Thyroid gland (tissue), 4 donors: ENCODE measurements at regions not wholly inside any gene's neighbourhood (a gene's known extent, or its start where the extent isn't known, plus 50 kb on each side); places are given as distances from the start of the nearest gene placed in this dataset.

Experiments
- DNase-seq, 2 donors: peaks; one replicate each; pipeline ENCODE4 v3.0.0-alpha.2; 2019
- H3K27ac ChIP-seq, 3 donors: fragments of 200-600 bp; sonication (generic); 1 replicate in 2 of 3; 2 replicates in 1 of 3; pipeline ENCODE4 v1.5.1; 2016 to 2019; ENCODE audit warnings: mild to moderate bottlenecking in 1 of 3, moderate library complexity in 1 of 3
- H3K27me3 ChIP-seq: fragments of 200-600 bp; sonication (generic); one replicate; pipeline ENCODE4 v1.5.1; 2019
- H3K36me3 ChIP-seq, 2 donors: fragments of 200-600 bp; sonication (generic); one replicate each; pipeline ENCODE4 v1.5.1; 2016 to 2019
- H3K4me1 ChIP-seq, 2 donors: fragments of 200-600 bp; sonication (generic); one replicate each; pipeline ENCODE4 v1.5.1; 2017 to 2019
- H3K4me3 ChIP-seq, 3 donors: fragments of 200-600 bp; sonication (generic); replicated peaks in 1 of 3; 1 replicate in 2 of 3; 2 replicates in 1 of 3; pipeline ENCODE4 v1.5.1; 2016; ENCODE audit warnings: mild to moderate bottlenecking in 1 of 3
- H3K9me3 ChIP-seq: fragments of 200-600 bp; sonication (generic); one replicate; pipeline ENCODE4 v1.5.1; 2017
- POLR2A ChIP-seq, 2 donors: fragments of 450-650 bp; IDR thresholded peaks; one replicate each; pipeline ENCODE4 v1.6.1; 2017; ENCODE audit warnings: antibody characterized with exemption in 2 of 2, mild to moderate bottlenecking in 2 of 2, moderate library complexity in 1 of 2
- whole genome bisulfite sequencing, 2 donors: methylation state at CpG; one replicate each; pipeline ENCODE4 v1.1.5; 2017; 5-methylcytosine and 5-hydroxymethylcytosine counted together
- intact Hi-C: fragments of 100-400 bp; cut with DNase I; formaldehyde crosslinking; loops from one replicate; pipeline ENCODE4 v1.15.1; 2023
- TF ChIP-seq, protein P1 (sequence below), 6 experiments: fragments of 200-600 bp in 3 of 6; fragments of 450-650 bp in 3 of 6; sonication (generic) in 3 of 6; IDR thresholded peaks; one replicate each; pipeline ENCODE4 v1.5.1; 2016 to 2019; ENCODE audit warnings: antibody characterized with exemption in 6 of 6, mild to moderate bottlenecking in 2 of 6, inconsistent platforms in 1 of 6, moderate library complexity in 1 of 6

GRCh38 chr16:74210245-74210644 lies 86.4 kb upstream of the PSMD7 start:
- no peak for TF ChIP-seq POLR2A (IDR thresholded peaks at IDR 0.05)
- TF ChIP-seq, protein P1, sequence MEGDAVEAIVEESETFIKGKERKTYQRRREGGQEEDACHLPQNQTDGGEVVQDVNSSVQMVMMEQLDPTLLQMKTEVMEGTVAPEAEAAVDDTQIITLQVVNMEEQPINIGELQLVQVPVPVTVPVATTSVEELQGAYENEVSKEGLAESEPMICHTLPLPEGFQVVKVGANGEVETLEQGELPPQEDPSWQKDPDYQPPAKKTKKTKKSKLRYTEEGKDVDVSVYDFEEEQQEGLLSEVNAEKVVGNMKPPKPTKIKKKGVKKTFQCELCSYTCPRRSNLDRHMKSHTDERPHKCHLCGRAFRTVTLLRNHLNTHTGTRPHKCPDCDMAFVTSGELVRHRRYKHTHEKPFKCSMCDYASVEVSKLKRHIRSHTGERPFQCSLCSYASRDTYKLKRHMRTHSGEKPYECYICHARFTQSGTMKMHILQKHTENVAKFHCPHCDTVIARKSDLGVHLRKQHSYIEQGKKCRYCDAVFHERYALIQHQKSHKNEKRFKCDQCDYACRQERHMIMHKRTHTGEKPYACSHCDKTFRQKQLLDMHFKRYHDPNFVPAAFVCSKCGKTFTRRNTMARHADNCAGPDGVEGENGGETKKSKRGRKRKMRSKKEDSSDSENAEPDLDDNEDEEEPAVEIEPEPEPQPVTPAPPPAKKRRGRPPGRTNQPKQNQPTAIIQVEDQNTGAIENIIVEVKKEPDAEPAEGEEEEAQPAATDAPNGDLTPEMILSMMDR (IDR thresholded peaks at IDR 0.05): no peak
- Histone ChIP-seq H3K27ac (no peak overlapping the region), H3K4me3 (no peak overlapping the region), H3K4me1 (no peaks in the 10 kb centered on the region), H3K27me3 (no peaks in the 10 kb centered on the region), H3K36me3 (no peaks in the 10 kb centered on the region), H3K9me3 (no peaks in the 10 kb centered on the region)
- no peak for DNase-seq
- intact Hi-C loops: no loop called here
- WGBS, 2 donors: 84 to 98% methylated on average over 1 of the region's 1 CpG

DNA sequence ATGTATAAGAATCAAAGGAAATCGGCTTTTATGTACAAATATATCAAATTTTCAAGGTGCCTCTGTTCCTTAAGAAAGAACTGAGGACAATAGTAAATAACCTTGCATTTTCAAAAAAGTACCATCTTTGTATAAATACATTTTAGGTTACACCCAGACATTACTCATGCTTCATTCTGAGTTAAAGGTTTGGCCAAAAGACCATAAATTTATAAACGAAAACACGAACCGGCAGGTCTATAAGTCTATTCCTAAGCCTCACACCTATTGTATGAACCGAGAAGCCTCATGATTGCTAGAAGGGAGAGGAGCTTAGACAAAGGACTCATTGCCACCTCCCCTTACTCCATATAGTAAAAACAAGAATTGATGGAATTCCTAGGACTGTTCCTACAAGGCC lies 94.6 kb upstream of the PSMD7 start:
- H3K4me1 ChIP-seq: no peaks in the 10 kb centered on the region
- no peak overlapping the region for H3K27ac ChIP-seq
- intact Hi-C loops: no loop called here
- H3K27me3 ChIP-seq: no peaks in the 10 kb centered on the region
- TF ChIP-seq, protein P1 (IDR thresholded peaks at IDR 0.05): no peak
- TF ChIP-seq POLR2A (IDR thresholded peaks at IDR 0.05): no peak
- WGBS, 2 donors: 78 to 83% methylated on average over 5 of the region's 5 CpGs
- DNase-seq: no peak
- H3K4me3 ChIP-seq: no peak overlapping the region
- no peaks in the 10 kb centered on the region for H3K9me3 ChIP-seq
- H3K36me3 ChIP-seq: no peaks in the 10 kb centered on the region

DNA sequence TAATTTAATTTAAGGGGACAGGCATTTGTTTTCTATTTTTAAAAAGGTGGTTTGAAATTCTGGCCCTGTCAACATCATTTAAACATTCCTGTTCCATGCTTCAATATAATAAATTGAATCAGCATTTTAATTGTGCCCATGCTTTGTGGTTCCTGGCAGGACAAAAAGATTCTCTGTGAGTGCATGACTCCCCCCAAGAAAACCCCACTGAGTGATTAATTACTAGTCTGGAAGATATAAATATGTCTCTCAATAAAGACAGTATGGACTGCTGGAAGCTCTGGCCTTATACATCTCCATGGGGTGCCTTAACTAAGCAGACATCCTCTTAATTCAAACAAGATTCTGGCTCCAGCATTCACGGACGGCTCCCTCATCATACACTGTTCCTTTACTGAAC lies 95.0 kb upstream of the PSMD7 start:
- no peaks in the 10 kb centered on the region for H3K27me3 ChIP-seq
- intact Hi-C loops: no loop called here
- no peaks in the 10 kb centered on the region for H3K4me1 ChIP-seq
- 87 to 88% methylated on average over 2 of the region's 2 CpGs for WGBS, 2 donors
- no peak overlapping the region for H3K4me3 ChIP-seq
- H3K36me3 ChIP-seq: no peaks in the 10 kb centered on the region
- no peak overlapping the region for H3K27ac ChIP-seq
- TF ChIP-seq POLR2A (IDR thresholded peaks at IDR 0.05): no peak
- TF ChIP-seq, protein P1 (IDR thresholded peaks at IDR 0.05): no peak
- no peak for DNase-seq
- H3K9me3 ChIP-seq: no peaks in the 10 kb centered on the region

- H3K9me3 ChIP-seq: no peaks in the 10 kb centered on the region
- H3K4me1 ChIP-seq: no peaks in the 10 kb centered on the region
- no peak overlapping the region for H3K4me3 ChIP-seq
- no peaks in the 10 kb centered on the region for H3K36me3 ChIP-seq
- no peaks in the 10 kb centered on the region for H3K27me3 ChIP-seq
- DNase-seq: no peak
- intact Hi-C loops: no loop called here
- TF ChIP-seq, protein P1 (IDR thresholded peaks at IDR 0.05): no peak
- no peak for TF ChIP-seq POLR2A (IDR thresholded peaks at IDR 0.05)
- no peak overlapping the region for H3K27ac ChIP-seq
- 80 to 86% methylated on average over 5 of the region's 5 CpGs for WGBS, 2 donors
These were observed 95.7 kb upstream of the PSMD7 start for GRCh38 chr16:74200921-74201320.

GRCh38 chr16:74199842-74200124 lies 96.8 kb upstream of the PSMD7 start:
- Histone ChIP-seq H3K36me3 (no peaks in the 10 kb centered on the region), H3K4me3 (no peak overlapping the region), H3K9me3 (no peaks in the 10 kb centered on the region), H3K4me1 (no peaks in the 10 kb centered on the region), H3K27me3 (no peaks in the 10 kb centered on the region), H3K27ac (no peak overlapping the region)
- TF ChIP-seq, protein P1 (IDR thresholded peaks at IDR 0.05): no peak
- TF ChIP-seq POLR2A (IDR thresholded peaks at IDR 0.05): no peak
- DNase-seq: no peak
- WGBS, 2 donors: 92 to 97% methylated on average over 3 of the region's 3 CpGs
- intact Hi-C loops: no loop called here
